Tibial artery (tissue), 4 donors: ENCODE measurements at regions not wholly inside any gene's neighbourhood (a gene's known extent, or its start where the extent isn't known, plus 50 kb on each side); places are given as distances from the start of the nearest gene placed in this dataset.

Experiments used
- DNase-seq, 2 donors: peaks; one replicate each; pipeline ENCODE4 v3.0.0-alpha.2; 2019
- H3K27ac ChIP-seq, 2 donors: fragments of 200-600 bp; sonication (generic) in 1 of 2; 1 replicate in 1 of 2; 2 replicates in 1 of 2; pipeline ENCODE4 v1.5.1; 2018 to 2019; ENCODE audit warnings: mild to moderate bottlenecking in 1 of 2
- H3K27me3 ChIP-seq, 2 donors: fragments of 200-600 bp; sonication (generic) in 1 of 2; one replicate each; pipeline versions ENCODE4 v1.5.1 to v1.6.0; 2016 to 2019
- H3K36me3 ChIP-seq, 3 donors: fragments of 200-600 bp; sonication (generic) in 2 of 3; one replicate each; pipeline ENCODE4 v1.5.1; 2016 to 2019; ENCODE audit warnings: mild to moderate bottlenecking in 2 of 3
- H3K4me1 ChIP-seq, 4 donors: fragments of 200-600 bp; sonication (generic) in 2 of 4; 1 replicate in 3 of 4; 2 replicates in 1 of 4; pipeline ENCODE4 v1.5.1; 2016 to 2019
- H3K4me3 ChIP-seq, 2 donors: fragments of 200-600 bp; sonication (generic) in 1 of 2; 1 replicate in 1 of 2; 2 replicates in 1 of 2; pipeline ENCODE4 v1.5.1; 2018 to 2019; ENCODE audit warnings: mild to moderate bottlenecking in 2 of 2
- H3K9me3 ChIP-seq, 3 donors: fragments of 200-600 bp; sonication (generic) in 1 of 3; one replicate each; pipeline ENCODE4 v1.5.1; 2016 to 2019
- CTCF ChIP-seq, 2 experiments: fragments of 200-600 bp in 1 of 2; fragments of 450-650 bp in 1 of 2; IDR thresholded peaks; one replicate each; pipeline ENCODE4 v1.5.1; 2017 to 2019; ENCODE audit warnings: antibody characterized with exemption in 2 of 2, mild to moderate bottlenecking in 1 of 2, moderate library complexity in 1 of 2
- intact Hi-C: fragments of 100-400 bp; cut with DNase I; formaldehyde crosslinking; loops from one replicate; pipeline ENCODE4 v1.15.0; 2023; ENCODE audit warnings: low total_unique reads

- Histone ChIP-seq H3K36me3 (no peaks in the 10 kb centered on the region), H3K4me3 (no peak overlapping the region), H3K9me3 (peaks cover 0 to 4% (median 0%) of the 10 kb centered on the region in 3 donors), H3K27ac (no peak overlapping the region), H3K4me1 (no peaks in the 10 kb centered on the region), H3K27me3 (no peaks in the 10 kb centered on the region)
- no peak for DNase-seq
- TF ChIP-seq CTCF (IDR thresholded peaks at IDR 0.05), result no peak
- intact Hi-C loops, result no loop called here
These were observed 296.6 kb upstream of the NETO1 start for GRCh38 chr18:73164430-73164829.

- no peak for TF ChIP-seq CTCF (IDR thresholded peaks at IDR 0.05)
- Histone ChIP-seq H3K4me1 (no peaks in the 10 kb centered on the region), H3K27me3 (no peaks in the 10 kb centered on the region), H3K27ac (no peak overlapping the region), H3K9me3 (peaks cover 0 to 4% (median 0%) of the 10 kb centered on the region in 3 donors), H3K4me3 (no peak overlapping the region), H3K36me3 (no peaks in the 10 kb centered on the region)
- intact Hi-C loops, result no loop called here
- DNase-seq, result no peak
These were observed 295.4 kb upstream of the NETO1 start for GRCh38 chr18:73163236-73163635.

- Histone ChIP-seq H3K27ac (no peak overlapping the region), H3K9me3 (no peaks in the 10 kb centered on the region), H3K4me3 (no peak overlapping the region), H3K4me1 (no peaks in the 10 kb centered on the region), H3K27me3 (no peaks in the 10 kb centered on the region), H3K36me3 (no peaks in the 10 kb centered on the region)
- DNase-seq, result no peak
- no peak for TF ChIP-seq CTCF (IDR thresholded peaks at IDR 0.05)
- intact Hi-C loops, result no loop called here
These were observed 288.3 kb upstream of the NETO1 start for GRCh38 chr18:73156117-73156516.

- Histone ChIP-seq H3K4me3 (no peak overlapping the region), H3K9me3 (no peaks in the 10 kb centered on the region)
These were observed 285.5 kb upstream of the NETO1 start for GRCh38 chr18:73153271-73153670.

GRCh38 chr18:73151086-73151485 is 283.3 kb upstream of the NETO1 start:
- intact Hi-C loops, result no loop called here
- no peak for TF ChIP-seq CTCF (IDR thresholded peaks at IDR 0.05)
- Histone ChIP-seq H3K27me3 (no peaks in the 10 kb centered on the region), H3K9me3 (no peaks in the 10 kb centered on the region), H3K4me1 (no peaks in the 10 kb centered on the region), H3K36me3 (no peaks in the 10 kb centered on the region), H3K4me3 (no peak overlapping the region), H3K27ac (no peak overlapping the region)
- no peak for DNase-seq

More at GRCh38 chr18:73153271-73153670, 285.5 kb upstream of the NETO1 start:
- Histone ChIP-seq H3K36me3 (no peaks in the 10 kb centered on the region), H3K4me1 (no peaks in the 10 kb centered on the region), H3K27ac (no peak overlapping the region), H3K27me3 (no peaks in the 10 kb centered on the region)
- intact Hi-C loops, result no loop called here
- TF ChIP-seq CTCF (IDR thresholded peaks at IDR 0.05), result no peak
- DNase-seq, result no peak

- Histone ChIP-seq H3K9me3 (no peaks in the 10 kb centered on the region), H3K27ac (no peak overlapping the region), H3K4me3 (no peak overlapping the region), H3K27me3 (no peaks in the 10 kb centered on the region), H3K36me3 (no peaks in the 10 kb centered on the region), H3K4me1 (no peaks in the 10 kb centered on the region)
- no peak for DNase-seq
- TF ChIP-seq CTCF (IDR thresholded peaks at IDR 0.05), result no peak
- intact Hi-C loops, result no loop called here
These were observed 282.4 kb upstream of the NETO1 start for GRCh38 chr18:73150199-73150598.
